HCT116 (cell line): ENCODE measurements at regions not wholly inside any gene's neighbourhood (a gene's known extent, or its start where the extent isn't known, plus 50 kb on each side); places are given as distances from the start of the nearest gene placed in this dataset.

Source experiments
- ATAC-seq: fragments of 200-7000 bp; cut with Tn5 transposase; 2 replicates; pipeline ENCODE4 v1.9.1; 2020; ENCODE audit warnings: mild to moderate bottlenecking, moderate library complexity
- BruUV-seq: library from RNA; stranded (reverse); fragments of 400-500 nt; replicated peaks from 2 replicates; lab custom pipeline; 2021; lab: Mats Ljungman, UMichigan
- CTCF ChIA-PET: fragments of 300-600 bp; sonication (Branson Sonifier 250); formaldehyde crosslinking; loops from one replicate; lab custom pipeline; 2021; ENCODE audit warnings: antibody characterized with exemption; lab: Charles Lee
- POLR2A ChIA-PET: fragments of 300-600, 350-600 bp; sonication (Branson Sonifier 250); formaldehyde crosslinking; loops from one replicate; lab custom pipeline; 2021; ENCODE audit warnings: antibody characterized with exemption; lab: Charles Lee
- RAD21 ChIA-PET, 2 experiments: fragments of 300-600 bp; sonication (Branson Sonifier 250); formaldehyde crosslinking; loops; one replicate each; lab custom pipeline; 2023; ENCODE audit warnings: low total read pairs in 2 of 2; ENCODE audit not compliant: uncharacterized antibody in 2 of 2, unreplicated experiment in 2 of 2, low non-redundant PET in 1 of 2; lab: Charles Lee
- DNase-seq: peaks from one replicate; pipeline ENCODE4 v3.0.0-alpha.2; 2010; ENCODE audit warnings: low read depth, low spot score
- H2AFZ ChIP-seq: fragments of 200-600 bp; shearing (Covaris generic), sonication (generic); 2 replicates; pipeline ENCODE4 v1.6.1; 2017; ENCODE audit warnings: low read depth, mixed run types, mixed read lengths, antibody characterized with exemption, low read length; ENCODE audit not compliant: poor library complexity, severe bottlenecking
- H3K27ac ChIP-seq: 2 replicates; pipeline ENCODE4 v1.5.1; 2012; ENCODE audit warnings: low read depth, low read length
- H3K27me3 ChIP-seq: fragments of 200-600 bp; sonication (generic); 2 replicates; pipeline ENCODE4 v1.6.1; 2016; ENCODE audit warnings: mixed run types, low read length, mixed read lengths; ENCODE audit not compliant: insufficient read depth
- H3K36me3 ChIP-seq, 2 experiments: fragments of 200-500 bp in 1 of 2; fragments of 200-600 bp in 1 of 2; sonication (Bioruptor generic) in 1 of 2; sonication (generic) in 1 of 2; 2 replicates each; pipeline versions ENCODE4 v1.5.1 to v1.6.1; 2014 to 2016; ENCODE audit warnings: low read length in 2 of 2, inconsistent platforms in 1 of 2, mixed read lengths in 1 of 2, mixed run types in 1 of 2; ENCODE audit not compliant: insufficient read depth in 2 of 2, control insufficient read depth in 1 of 2
- H3K4me1 ChIP-seq, 2 experiments: fragments of 200-600 bp in 1 of 2; sonication (generic) in 1 of 2; 2 replicates each; pipeline versions ENCODE4 v1.5.1 to v1.6.1; 2012 to 2017; ENCODE audit warnings: low read length in 2 of 2, inconsistent platforms in 1 of 2, mild to moderate bottlenecking in 1 of 2, mixed read lengths in 1 of 2, mixed run types in 1 of 2, moderate library complexity in 1 of 2; ENCODE audit not compliant: insufficient read depth in 2 of 2, control insufficient read depth in 1 of 2
- H3K4me2 ChIP-seq: fragments of 200-600 bp; sonication (generic); 2 replicates; pipeline ENCODE4 v1.6.1; 2017; ENCODE audit warnings: mixed run types, low read length, mixed read lengths
- H3K4me3 ChIP-seq, 2 experiments: fragments of 200-600 bp in 1 of 2; sonication (generic) in 1 of 2; replicated peaks in 1 of 2; 2 replicates each; pipeline ENCODE4 v1.5.1; 2011 to 2016; ENCODE audit warnings: low read length in 2 of 2, control low read depth in 1 of 2, low read depth in 1 of 2, mild to moderate bottlenecking in 1 of 2, mixed read lengths in 1 of 2, mixed run types in 1 of 2
- H3K79me2 ChIP-seq: fragments of 200-600 bp; sonication (generic); 2 replicates; pipeline ENCODE4 v1.6.1; 2017; ENCODE audit warnings: mild to moderate bottlenecking, mixed run types, low read length, moderate library complexity, mixed read lengths; ENCODE audit not compliant: insufficient read depth
- H3K9ac ChIP-seq: fragments of 200-600 bp; sonication (generic); 2 replicates; pipeline ENCODE4 v1.6.1; 2016; ENCODE audit warnings: low read length, mixed read lengths
- H3K9me2 ChIP-seq: fragments of 200-600 bp; sonication (generic), shearing (Covaris generic); 2 replicates; pipeline ENCODE4 v1.6.1; 2017; ENCODE audit warnings: mixed run types, mild to moderate bottlenecking, moderate library complexity; ENCODE audit not compliant: insufficient read depth
- H3K9me3 ChIP-seq, 2 experiments: fragments of 200-500 bp in 1 of 2; fragments of 200-600 bp in 1 of 2; sonication (Bioruptor generic) in 1 of 2; sonication (generic) in 1 of 2; 2 replicates each; pipeline ENCODE4 v1.6.1; 2014 to 2017; ENCODE audit warnings: low read length in 2 of 2, mixed read lengths in 2 of 2, inconsistent platforms in 1 of 2, low read depth in 1 of 2, mild to moderate bottlenecking in 1 of 2, mixed run types in 1 of 2, moderate library complexity in 1 of 2; ENCODE audit not compliant: control insufficient read depth in 1 of 2, insufficient read depth in 1 of 2
- H4K20me1 ChIP-seq: fragments of 200-600 bp; sonication (generic), shearing (Covaris generic); 2 replicates; pipeline ENCODE4 v1.6.1; 2017; ENCODE audit warnings: mixed run types, mild to moderate bottlenecking, moderate library complexity; ENCODE audit not compliant: insufficient read depth
- ATF3 ChIP-seq: IDR thresholded peaks from 2 replicates; pipeline ENCODE4 v1.6.1; 2012
- CBX3 ChIP-seq: IDR thresholded peaks from 2 replicates; pipeline ENCODE4 v1.6.1; 2012; ENCODE audit warnings: low read depth
- CEBPB ChIP-seq: IDR thresholded peaks from 2 replicates; pipeline ENCODE4 v1.6.1; 2012; ENCODE audit warnings: low read depth
- EGR1 ChIP-seq: IDR thresholded peaks from 2 replicates; pipeline ENCODE4 v1.6.1; 2012; ENCODE audit warnings: low read depth
- EZH2phosphoT487 ChIP-seq: fragments of 200-600 bp; IDR thresholded peaks from 2 replicates; pipeline ENCODE4 v1.6.1; 2018; ENCODE audit warnings: antibody characterized with exemption, borderline replicate concordance
- POLR2A ChIP-seq: IDR thresholded peaks from 2 replicates; pipeline ENCODE4 v1.7.0; 2011; ENCODE audit warnings: borderline replicate concordance; ENCODE audit not compliant: insufficient read depth, insufficient read length; ENCODE audit errors: extremely low read depth
- POLR2AphosphoS5 ChIP-seq: IDR thresholded peaks from 2 replicates; pipeline ENCODE4 v1.6.1; 2011; ENCODE audit warnings: mild to moderate bottlenecking, low read depth, low read length, moderate library complexity
- REST ChIP-seq: IDR thresholded peaks from 2 replicates; pipeline ENCODE4 v1.6.1; 2012; ENCODE audit warnings: low read depth
- SP1 ChIP-seq: IDR thresholded peaks from 2 replicates; pipeline ENCODE4 v1.6.1; 2012; ENCODE audit warnings: low read depth
- ZBTB33 ChIP-seq: IDR thresholded peaks from 2 replicates; pipeline ENCODE4 v1.6.1; 2011; ENCODE audit warnings: mild to moderate bottlenecking, low read length, moderate library complexity; ENCODE audit not compliant: insufficient replicate concordance; ENCODE audit errors: extremely low read depth
- ZFX ChIP-seq: fragments of 450-650 bp; IDR thresholded peaks from 2 replicates; pipeline ENCODE4 v1.6.1; 2017
- ZNF274 ChIP-seq: fragments of 200-500 bp; sonication (Bioruptor generic); IDR thresholded peaks from 2 replicates; pipeline ENCODE4 v1.6.1; 2014; ENCODE audit warnings: mild to moderate bottlenecking, low read depth, low read length, inconsistent platforms
- intact Hi-C: fragments of 100-400 bp; cut with micrococcal nuclease; formaldehyde crosslinking; loops from 2 replicates; pipeline ENCODE4 v1.10.0; 2022
- TF ChIP-seq, protein P1 (sequence below): IDR thresholded peaks from 2 replicates; pipeline ENCODE4 v1.6.1; 2012

- Histone ChIP-seq H3K4me2 (peak overlapping the region; percentile 100), H3K27ac (peak overlapping the region; percentile 95), H4K20me1 (no peaks in the 10 kb centered on the region), H3K36me3 (0 out of 4 replicates have a peak, but pooled peaks cover 0 to 2% of the 10 kb centered on the region in 2 experiments), H3K27me3 (no peaks in the 10 kb centered on the region), H3K9ac (peak overlapping the region; percentile 87), H3K4me1 (peaks cover 28 to 59% of the 10 kb centered on the region in 2 experiments), H3K9me2 (no peaks in the 10 kb centered on the region), H2AFZ (no peak overlapping the region), H3K9me3 (no peaks in the 10 kb centered on the region), H3K79me2 (peaks cover 46% of the 10 kb centered on the region), H3K4me3 (peak overlapping the region; percentile 79 to 88)
- no TSS peak for BruUV-seq
- ChIA-PET POLR2A (interaction anchor here (0.7 to 2.5 kb wide), 3 partner anchors 10 to 50 kb away, joined by 3 to 8 read pairs (median 3); no protein-coding TSS in a partner anchor), RAD21 (interaction anchor here in 1 of 2 experiments (0.7 kb wide), 1 partner anchor 54 kb away, joined by 3 read pairs; no protein-coding TSS in a partner anchor), CTCF (interaction anchor here (0.5 to 2.6 kb wide), 7 partner anchors 10 to 87 kb away, joined by 3 to 18 read pairs (median 3); no protein-coding TSS in a partner anchor)
- TF ChIP-seq ZFX (peak; percentile 17; the same call in 1 of the 2 replicates), CEBPB (no peak), CBX3 (no peak)
- TF ChIP-seq, protein P1, sequence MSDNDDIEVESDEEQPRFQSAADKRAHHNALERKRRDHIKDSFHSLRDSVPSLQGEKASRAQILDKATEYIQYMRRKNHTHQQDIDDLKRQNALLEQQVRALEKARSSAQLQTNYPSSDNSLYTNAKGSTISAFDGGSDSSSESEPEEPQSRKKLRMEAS, result no peak
- DNase-seq (no peak), ATAC-seq (no peak)
- intact Hi-C loops, result loop anchor here (5.0 kb wide), 1 partner anchor 53 kb away; no protein-coding TSS in a partner anchor
Measured at GRCh38 chr9:121599872-121600585, 51.4 kb upstream of the DAB2IP start.

DNA sequence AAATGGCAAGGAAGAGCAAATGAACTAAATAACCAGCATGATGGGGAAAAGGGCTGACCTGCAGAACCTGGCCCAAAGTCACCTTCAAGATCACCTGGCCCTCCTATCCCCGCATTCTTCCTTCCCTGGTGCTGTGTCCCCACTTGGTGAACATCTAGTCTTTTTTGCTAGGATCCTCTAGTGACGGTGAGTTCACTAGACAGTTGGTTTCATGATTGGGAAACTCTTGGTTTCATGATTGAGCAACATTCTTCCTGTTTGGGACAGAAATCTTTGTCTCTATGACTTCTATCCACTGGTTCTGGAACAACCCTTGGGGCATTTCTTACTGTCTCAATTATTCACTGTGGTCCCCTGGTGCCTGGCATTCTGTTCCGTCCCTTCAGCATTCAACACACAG, 50.2 kb upstream of the DAB2IP start:
- no peak overlapping the region for H3K27ac ChIP-seq
- RAD21 ChIA-PET, result no interaction called here
- H3K4me2 ChIP-seq, result peak overlapping the region; percentile 100
- no peaks in the 10 kb centered on the region for H3K27me3 ChIP-seq
- H4K20me1 ChIP-seq, result no peaks in the 10 kb centered on the region
- intact Hi-C loops, result no loop called here
- no TSS peak for BruUV-seq
- POLR2A ChIA-PET, result no interaction called here
- no peak for ATAC-seq
- H2AFZ ChIP-seq, result no peak overlapping the region
- H3K4me1 ChIP-seq, result peaks cover 28 to 59% of the 10 kb centered on the region in 2 experiments
- no peak for DNase-seq
- H3K9me3 ChIP-seq, result no peaks in the 10 kb centered on the region
- no peak overlapping the region for H3K9ac ChIP-seq
- 0 out of 4 replicates have a peak, but pooled peaks cover 0 to 2% of the 10 kb centered on the region in 2 experiments for H3K36me3 ChIP-seq
- H3K4me3 ChIP-seq, result peak overlapping the region in 1 of 2 experiments; percentile 88; a peak in 1 of 4 replicates
- CTCF ChIA-PET, result interaction anchor here (1.2 kb wide), 1 partner anchor 40 kb away, joined by 3 read pairs; no protein-coding TSS in a partner anchor
- peaks cover 52% of the 10 kb centered on the region for H3K79me2 ChIP-seq
- H3K9me2 ChIP-seq, result no peaks in the 10 kb centered on the region
- TF ChIP-seq ZNF274 (no peak), POLR2A (no peak), EZH2phosphoT487 (no peak), CEBPB (no peak), ATF3 (no peak), ZBTB33 (no peak), SP1 (no peak), POLR2AphosphoS5 (no peak), EGR1 (no peak), REST (no peak)
